ENCODE measurements at regions not wholly inside any gene's neighbourhood (a gene's known extent, or its start where the extent isn't known, plus 50 kb on each side); places are given as distances from the start of the nearest gene placed in this dataset.

GRCh38 chr1:114258633-114259032 is 105.0 kb upstream of the SYT6 start:
- Histone ChIP-seq H3K36me3 (ENCODE audit: insufficient read depth, low read length, poor library complexity, severe bottlenecking) (no peaks in the 10 kb centered on the region), H3K27me3 (replicated peaks; ENCODE audit: insufficient read depth, low read depth, low read length, poor library complexity) (no peaks in the 10 kb centered on the region), H3K9me3 (ENCODE audit: low read depth, low read length, poor library complexity, severe bottlenecking) (peaks cover 16% of the 10 kb centered on the region), H3K4me1 (ENCODE audit: insufficient read depth, low read length, poor library complexity, severe bottlenecking) (peaks cover 11% of the 10 kb centered on the region), H3K27ac (ENCODE audit: low read depth, low read length, poor library complexity, severe bottlenecking) (no peak overlapping the region), H3K4me3 (ENCODE audit: low read depth, low read length, poor library complexity, severe bottlenecking) (no peak overlapping the region)
- ChIA-PET POLR2A (ENCODE audit: low non-redundant PET) (no interaction called here), CTCF (no interaction called here)
- DNase-seq (ENCODE audit: low spot score): no peak
- intact Hi-C loops (cut with micrococcal nuclease; ENCODE audit: unreplicated experiment): no loop called here
- BruUV-seq (replicated peaks): no TSS peak
- TF ChIP-seq, protein P1, sequence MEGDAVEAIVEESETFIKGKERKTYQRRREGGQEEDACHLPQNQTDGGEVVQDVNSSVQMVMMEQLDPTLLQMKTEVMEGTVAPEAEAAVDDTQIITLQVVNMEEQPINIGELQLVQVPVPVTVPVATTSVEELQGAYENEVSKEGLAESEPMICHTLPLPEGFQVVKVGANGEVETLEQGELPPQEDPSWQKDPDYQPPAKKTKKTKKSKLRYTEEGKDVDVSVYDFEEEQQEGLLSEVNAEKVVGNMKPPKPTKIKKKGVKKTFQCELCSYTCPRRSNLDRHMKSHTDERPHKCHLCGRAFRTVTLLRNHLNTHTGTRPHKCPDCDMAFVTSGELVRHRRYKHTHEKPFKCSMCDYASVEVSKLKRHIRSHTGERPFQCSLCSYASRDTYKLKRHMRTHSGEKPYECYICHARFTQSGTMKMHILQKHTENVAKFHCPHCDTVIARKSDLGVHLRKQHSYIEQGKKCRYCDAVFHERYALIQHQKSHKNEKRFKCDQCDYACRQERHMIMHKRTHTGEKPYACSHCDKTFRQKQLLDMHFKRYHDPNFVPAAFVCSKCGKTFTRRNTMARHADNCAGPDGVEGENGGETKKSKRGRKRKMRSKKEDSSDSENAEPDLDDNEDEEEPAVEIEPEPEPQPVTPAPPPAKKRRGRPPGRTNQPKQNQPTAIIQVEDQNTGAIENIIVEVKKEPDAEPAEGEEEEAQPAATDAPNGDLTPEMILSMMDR (conservative IDR thresholded peaks at IDR 0.05; ENCODE audit: low read depth, low read length): no peak
- TF ChIP-seq EZH2 (IDR thresholded peaks at IDR 0.05; ENCODE audit: borderline replicate concordance, low read depth, low read length, poor library complexity, severe bottlenecking): no peak

GRCh38 chr1:114258074-114258473 is 104.4 kb upstream of the SYT6 start:
- TF ChIP-seq, protein P1 (conservative IDR thresholded peaks at IDR 0.05; ENCODE audit: low read depth, low read length): no peak
- TF ChIP-seq EZH2 (IDR thresholded peaks at IDR 0.05; ENCODE audit: borderline replicate concordance, low read depth, low read length, poor library complexity, severe bottlenecking): no peak
- intact Hi-C loops (cut with micrococcal nuclease; ENCODE audit: unreplicated experiment): no loop called here
- Histone ChIP-seq H3K27me3 (replicated peaks; ENCODE audit: insufficient read depth, low read depth, low read length, poor library complexity) (no peaks in the 10 kb centered on the region), H3K9me3 (ENCODE audit: low read depth, low read length, poor library complexity, severe bottlenecking) (peaks cover 16% of the 10 kb centered on the region), H3K4me1 (ENCODE audit: insufficient read depth, low read length, poor library complexity, severe bottlenecking) (peaks cover 11% of the 10 kb centered on the region), H3K27ac (ENCODE audit: low read depth, low read length, poor library complexity, severe bottlenecking) (no peak overlapping the region), H3K36me3 (ENCODE audit: insufficient read depth, low read length, poor library complexity, severe bottlenecking) (no peaks in the 10 kb centered on the region), H3K4me3 (ENCODE audit: low read depth, low read length, poor library complexity, severe bottlenecking) (no peak overlapping the region)
- CTCF ChIA-PET: no interaction called here
- DNase-seq (ENCODE audit: low spot score): no peak
- no TSS peak for BruUV-seq (replicated peaks)
- POLR2A ChIA-PET (ENCODE audit: low non-redundant PET): no interaction called here

DNA sequence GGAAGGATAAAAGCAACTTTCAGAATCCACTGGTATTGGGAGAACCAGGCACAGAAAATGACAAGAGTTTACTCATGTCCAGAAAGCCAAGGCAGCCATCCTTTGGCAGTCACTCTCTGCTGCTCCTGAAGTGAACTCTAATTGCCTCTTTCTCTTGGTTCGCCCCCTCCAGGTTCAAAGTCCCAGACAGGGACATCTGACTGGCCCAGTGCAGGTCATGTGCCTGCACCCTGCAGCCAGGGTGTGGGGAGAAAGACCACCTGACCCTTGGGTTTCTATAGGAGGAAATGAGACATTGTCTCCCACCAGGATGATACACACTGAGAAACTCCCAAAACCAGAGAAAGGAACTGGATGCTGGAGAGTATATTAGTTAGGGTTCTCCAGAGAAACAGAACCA is 103.9 kb upstream of the SYT6 start:
- DNase-seq (ENCODE audit: low spot score): no peak
- Histone ChIP-seq H3K9me3 (ENCODE audit: low read depth, low read length, poor library complexity, severe bottlenecking) (peaks cover 16% of the 10 kb centered on the region), H3K4me1 (ENCODE audit: insufficient read depth, low read length, poor library complexity, severe bottlenecking) (peaks cover 11% of the 10 kb centered on the region), H3K27ac (ENCODE audit: low read depth, low read length, poor library complexity, severe bottlenecking) (no peak overlapping the region), H3K4me3 (ENCODE audit: low read depth, low read length, poor library complexity, severe bottlenecking) (no peak overlapping the region), H3K36me3 (ENCODE audit: insufficient read depth, low read length, poor library complexity, severe bottlenecking) (no peaks in the 10 kb centered on the region), H3K27me3 (replicated peaks; ENCODE audit: insufficient read depth, low read depth, low read length, poor library complexity) (no peaks in the 10 kb centered on the region)
- no peak for TF ChIP-seq EZH2 (IDR thresholded peaks at IDR 0.05; ENCODE audit: borderline replicate concordance, low read depth, low read length, poor library complexity, severe bottlenecking)
- TF ChIP-seq, protein P1 (conservative IDR thresholded peaks at IDR 0.05; ENCODE audit: low read depth, low read length): no peak
- ChIA-PET POLR2A (ENCODE audit: low non-redundant PET) (no interaction called here), CTCF (no interaction called here)
- no TSS peak for BruUV-seq (replicated peaks)
- intact Hi-C loops (cut with micrococcal nuclease; ENCODE audit: unreplicated experiment): no loop called here
